Right renal pelvis (tissue), 4 donors: ENCODE measurements at regions not wholly inside any gene's neighbourhood (a gene's known extent, or its start where the extent isn't known, plus 50 kb on each side); places are given as distances from the start of the nearest gene placed in this dataset.

ENCODE experiments used
- DNase-seq, 4 donors: peaks; one replicate each; pipeline ENCODE4 v3.0.0-alpha.2; 2013; ENCODE audit warnings: low read depth in 4 of 4, low spot score in 3 of 4, missing footprints in 1 of 4

DNA sequence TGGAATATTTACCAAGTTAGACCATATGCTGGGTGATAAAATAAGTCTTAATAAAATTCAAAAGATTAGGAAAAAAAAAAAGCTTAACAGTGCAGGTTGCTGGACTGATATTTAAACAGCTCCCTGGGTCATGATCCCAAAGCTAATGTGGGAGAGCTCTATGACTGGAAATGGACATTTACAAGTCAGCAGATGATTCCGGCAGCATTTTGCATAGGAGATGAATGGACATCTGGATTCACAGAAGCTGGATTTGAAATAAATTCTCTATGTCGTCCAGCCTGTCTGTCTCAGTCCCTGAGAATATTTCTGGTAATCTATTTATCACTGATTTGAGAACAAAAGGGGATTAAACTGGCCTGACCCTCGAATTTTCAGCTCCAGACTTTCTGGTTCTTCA, 52.3 kb upstream of the KLHL25 start:
- DNase-seq = no peak

DNA sequence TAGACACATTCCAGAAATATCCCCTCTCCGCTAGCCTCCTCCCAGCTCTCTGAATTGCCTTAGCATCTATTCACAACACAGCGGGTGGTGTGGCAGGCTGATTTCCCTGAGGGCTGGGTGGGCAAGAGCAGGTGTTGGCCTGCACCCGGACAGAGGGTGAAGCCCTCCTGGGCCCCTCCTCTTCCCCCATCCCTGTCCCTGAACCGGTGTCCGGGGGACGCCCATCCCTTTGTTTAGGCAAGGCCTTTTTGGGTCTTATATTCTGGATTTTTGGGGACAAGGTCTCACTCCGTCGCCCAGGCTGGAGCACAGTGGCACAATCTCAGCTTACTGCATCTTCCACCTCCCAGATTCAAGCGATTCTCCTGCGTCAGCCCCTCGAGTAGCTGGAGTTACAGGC, 55.2 kb upstream of the KLHL25 start:
- DNase-seq = no peak

DNA sequence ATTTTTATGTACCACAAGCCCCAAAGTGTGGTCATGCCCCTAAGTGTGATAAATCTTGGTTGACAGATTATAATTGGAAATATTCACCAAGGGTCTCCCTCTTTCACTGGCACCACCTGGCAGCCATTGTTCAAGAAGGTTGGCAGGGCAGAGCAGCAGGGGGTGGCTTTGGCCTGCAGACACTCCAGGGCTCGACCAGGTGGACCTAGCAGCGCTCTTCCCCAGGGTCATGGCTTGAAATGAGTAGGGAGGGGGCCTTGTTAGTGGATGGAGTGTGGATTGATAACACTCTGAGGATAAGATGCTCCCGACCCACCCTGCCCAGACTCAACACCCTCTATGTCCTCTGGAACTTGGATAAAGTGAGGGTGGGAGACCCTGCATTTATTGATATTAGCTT, 58.2 kb upstream of the KLHL25 start:
- DNase-seq = no peak

DNA sequence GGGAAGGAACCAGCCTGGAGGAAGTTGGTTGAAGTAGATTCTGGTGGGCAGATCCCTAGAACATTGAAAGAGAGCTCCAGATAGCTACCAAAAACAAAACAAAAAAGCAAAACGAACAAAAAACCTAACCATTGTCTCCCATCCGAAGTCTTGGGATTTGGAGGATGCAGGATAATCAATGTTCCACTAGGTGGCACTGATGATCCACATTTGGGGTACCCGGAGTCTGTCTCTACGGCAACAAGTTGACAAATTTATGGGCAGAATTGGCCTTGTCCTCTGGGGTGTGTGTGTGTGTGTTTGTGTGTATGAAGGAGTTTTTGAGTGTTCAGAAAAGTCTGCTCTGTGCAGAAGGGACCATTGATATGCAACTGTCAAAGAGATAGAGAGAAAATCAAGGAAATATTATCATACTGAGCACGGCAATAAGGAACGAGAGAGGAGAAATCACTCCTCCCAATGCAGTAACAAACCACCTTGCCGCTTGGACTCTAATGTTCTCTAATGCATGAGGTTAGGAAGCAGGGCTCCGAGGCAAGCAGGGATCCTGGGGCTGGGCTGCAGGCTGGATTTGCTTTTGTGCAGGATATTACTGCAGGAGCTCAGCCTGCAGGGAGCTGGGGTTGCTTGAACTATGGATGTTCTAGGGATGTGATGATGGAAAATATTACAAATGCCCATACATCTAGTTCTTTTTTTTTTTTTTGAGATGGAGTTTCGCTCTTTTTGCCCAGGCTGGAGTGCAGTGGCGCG, 59.8 kb upstream of the KLHL25 start:
- peak in 3 of 4 donors; percentile 48 to 61 (median 54) for DNase-seq

DNA sequence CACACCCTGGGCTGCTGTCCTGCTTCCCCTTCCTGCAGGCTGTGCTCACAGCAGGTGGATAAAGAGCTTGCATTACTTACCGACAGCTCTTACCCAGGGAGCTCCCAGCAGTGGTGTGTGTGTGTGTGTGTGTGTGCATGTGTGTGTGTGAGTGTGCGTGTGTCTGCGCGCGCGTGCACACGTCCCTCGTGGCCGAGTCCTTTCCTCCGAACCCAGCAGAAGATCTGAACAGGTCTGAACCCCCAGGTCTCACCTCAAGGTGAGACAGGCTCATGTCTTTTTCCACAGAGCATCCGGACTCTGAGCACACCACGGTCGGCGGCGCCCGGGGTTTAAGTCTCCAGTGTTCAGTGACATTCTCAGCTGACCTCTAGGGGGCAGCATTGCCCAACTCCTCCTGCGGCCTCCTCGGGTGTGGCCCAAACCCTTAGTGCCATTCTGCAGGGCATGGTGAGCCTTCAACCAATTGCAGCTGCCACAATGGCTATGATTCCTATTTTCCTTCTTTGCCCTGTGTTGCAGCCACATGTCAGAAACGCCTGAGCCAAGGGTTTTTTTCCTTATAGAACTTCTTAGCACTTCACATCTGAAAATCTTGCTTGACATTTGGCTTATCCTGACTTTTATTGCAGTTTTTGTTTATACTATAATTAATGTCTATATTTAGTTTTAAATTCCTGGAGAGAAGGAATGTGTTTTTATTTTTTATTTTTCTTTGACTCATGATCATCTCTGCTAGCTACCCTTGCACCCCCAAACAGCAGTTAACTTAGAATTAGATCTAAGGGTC, 64.1 kb upstream of the KLHL25 start:
- DNase-seq = peak; percentile 32 to 50 (median 42)

DNA sequence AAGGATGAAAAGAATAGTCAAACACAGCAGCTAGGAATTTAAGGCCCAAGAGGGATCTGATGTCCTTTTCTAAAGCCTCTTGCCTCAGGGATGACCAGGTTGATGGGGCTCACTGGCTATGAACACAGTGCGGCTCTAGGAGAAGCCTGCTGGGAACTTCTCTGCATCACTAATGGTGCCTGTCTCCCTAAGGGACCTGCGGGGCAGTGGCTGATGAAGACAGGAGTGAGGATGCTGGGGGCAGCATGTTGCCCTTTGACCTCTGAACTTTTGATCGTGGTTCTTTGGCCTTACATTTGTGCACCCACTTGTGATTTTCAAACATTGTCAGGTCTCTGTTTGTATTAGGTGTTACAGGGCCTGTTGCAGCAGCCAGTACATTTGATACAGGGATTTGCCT, 64.9 kb upstream of the KLHL25 start:
- no peak for DNase-seq

DNA sequence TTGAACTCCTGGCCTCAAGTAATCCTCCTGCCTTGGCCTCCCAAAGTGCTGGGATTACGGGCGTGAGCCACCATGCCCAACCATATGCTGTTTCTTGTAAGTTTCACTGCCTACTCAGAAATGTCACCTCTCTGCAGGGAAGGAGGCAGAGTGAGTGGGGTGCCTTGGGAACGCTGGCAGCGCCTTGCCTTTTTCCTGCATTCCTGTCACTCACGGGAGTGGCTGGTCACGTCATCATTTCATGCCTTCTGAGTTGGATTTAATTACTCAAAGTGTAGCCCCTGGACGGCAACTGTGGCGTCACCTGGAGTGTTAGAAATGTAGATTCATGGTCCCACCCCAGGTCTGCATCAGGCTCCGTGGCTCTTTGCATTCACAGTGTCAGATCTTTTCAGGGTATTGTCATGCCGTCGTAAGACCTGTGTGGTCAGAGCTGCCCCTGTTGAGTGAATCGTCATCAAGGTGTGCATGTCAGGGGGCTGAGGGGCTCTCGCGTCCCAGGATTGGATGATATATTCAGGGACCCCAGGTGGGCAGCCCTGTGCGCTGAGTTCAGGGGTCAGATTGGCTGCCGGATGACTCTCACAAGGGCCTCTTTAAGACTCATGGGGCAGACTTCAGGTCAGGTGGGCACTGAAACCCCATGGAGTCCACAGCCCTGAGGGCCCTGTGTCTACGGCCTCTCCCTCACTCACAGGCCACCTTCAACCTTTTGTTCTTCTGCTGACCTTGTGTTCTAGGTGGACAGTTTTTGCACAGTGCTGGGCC, 65.9 kb upstream of the KLHL25 start:
- no peak for DNase-seq

DNA sequence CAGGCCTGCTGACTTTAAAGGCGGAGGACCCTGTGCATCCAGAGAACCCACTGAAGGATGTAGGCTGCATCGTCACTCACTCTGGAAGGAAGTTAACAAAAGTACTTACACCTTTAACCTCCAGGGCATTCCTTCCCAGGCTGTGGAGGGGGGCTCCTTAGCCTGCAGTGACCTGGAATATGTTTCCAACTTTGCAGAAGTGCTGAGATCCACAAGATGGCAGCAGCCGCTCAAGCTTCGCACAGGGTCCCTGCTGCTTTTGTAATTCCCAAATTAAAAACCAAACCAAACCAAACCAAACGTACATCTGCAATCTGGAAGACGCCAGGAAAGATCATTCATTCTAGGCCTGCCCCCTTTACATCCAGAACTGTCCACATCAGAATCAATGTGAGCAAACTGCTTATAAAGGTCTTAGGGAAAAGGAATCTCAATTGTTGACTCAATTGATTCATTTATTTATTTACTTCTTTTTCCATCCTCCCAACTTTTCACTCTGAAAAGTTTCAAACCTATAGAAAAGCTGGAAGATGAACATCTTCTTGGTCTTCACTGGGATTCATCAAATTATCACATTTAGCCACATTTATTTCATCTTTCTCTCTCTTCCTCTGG, 70.5 kb upstream of the KLHL25 start:
- peak; percentile 25 to 35 (median 26) for DNase-seq

DNA sequence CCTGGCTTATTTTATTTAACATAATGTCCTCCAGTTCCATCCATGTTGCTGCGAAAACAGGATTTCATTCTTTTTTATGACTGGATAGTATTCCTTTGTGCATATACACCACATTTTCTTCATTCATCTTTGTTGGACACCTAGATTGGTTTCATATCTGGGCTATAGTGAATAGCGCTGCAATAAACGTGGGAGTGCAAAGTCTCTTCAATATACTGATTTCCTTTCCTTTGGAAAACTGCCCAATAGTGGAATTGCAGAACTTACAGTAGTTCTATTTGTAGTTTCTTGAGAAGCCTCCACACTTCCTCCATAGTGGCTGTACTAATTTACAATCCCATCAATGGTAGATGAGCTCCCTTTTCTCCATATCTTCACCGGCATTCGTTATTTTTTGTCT, 72.5 kb upstream of the KLHL25 start:
- no peak for DNase-seq

DNA sequence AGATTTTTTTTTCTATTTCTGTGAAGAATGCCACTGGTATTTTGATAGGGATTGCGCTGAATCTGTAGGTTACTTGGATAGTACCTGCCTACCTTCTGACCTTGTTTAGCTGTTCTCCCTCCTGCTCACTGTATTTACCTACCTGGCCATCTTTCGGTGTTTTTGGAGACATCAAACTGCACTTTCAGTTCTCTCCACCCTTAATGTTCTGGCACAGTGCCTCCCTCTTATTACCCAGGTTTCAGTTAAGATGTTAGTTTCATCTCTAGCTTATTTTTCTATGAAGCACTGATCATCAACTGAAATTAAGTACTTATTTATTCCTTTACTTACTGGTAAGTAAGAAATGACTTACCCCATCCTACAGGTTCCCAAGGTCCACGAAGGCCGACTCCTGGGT, 74.4 kb upstream of the KLHL25 start:
- DNase-seq = no peak

DNA sequence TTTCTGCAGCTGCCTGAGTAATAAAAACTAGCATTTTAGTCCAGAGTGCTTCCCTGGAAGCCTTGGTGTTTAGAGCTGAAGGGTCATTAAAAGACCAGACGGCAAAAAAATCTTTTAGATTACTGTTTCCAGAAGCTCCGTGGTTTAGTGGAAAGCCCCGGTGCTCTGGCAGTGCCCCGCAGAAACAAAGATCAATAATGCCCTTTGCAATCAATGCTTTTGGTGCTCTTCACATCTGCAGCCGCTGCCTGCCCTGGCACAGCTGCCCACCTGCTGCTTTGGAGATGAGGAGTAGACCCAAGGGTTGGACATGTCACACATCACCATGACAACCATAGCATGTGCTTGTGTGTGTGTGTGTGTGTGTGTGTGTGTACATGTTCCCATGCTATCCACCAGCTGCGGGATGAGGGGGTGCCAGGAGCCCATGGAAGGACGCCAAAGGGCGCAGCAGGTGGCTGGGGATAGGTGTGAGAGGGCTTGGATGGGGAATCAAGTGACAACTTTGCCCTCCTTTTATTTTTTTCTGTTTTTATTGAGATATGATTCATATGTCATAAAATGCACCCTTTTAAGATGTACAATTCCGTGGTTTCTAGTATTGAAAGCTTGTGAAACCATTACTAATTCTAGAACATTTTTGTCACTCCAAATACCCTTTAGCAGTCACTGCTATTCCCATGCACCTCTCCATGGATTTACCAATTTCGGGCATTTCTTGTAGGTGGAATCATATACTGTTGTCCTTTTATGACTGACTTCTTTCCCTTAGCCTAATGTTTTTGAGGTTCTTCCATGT, 75.7 kb upstream of the KLHL25 start:
- no peak for DNase-seq

DNA sequence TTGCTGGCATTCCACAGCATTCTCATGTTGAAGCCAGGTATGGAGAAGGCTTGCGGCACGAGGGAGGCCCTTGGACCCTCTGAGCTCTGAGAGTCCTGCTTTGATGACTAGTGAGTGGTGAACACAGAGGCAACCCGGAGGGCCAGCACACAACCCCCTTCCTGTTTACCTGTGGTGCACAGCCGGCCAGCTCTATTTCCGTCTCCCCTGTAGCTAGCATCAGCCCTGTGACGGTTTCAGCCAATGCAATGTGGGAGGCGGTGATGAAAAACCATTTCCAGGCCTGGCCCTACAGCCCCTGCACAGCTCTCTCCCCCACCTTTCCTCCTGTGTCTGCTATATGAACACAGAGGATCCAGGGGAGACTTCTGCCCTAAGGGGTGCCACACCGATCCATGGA, 76.8 kb upstream of the KLHL25 start:
- no peak for DNase-seq

DNA sequence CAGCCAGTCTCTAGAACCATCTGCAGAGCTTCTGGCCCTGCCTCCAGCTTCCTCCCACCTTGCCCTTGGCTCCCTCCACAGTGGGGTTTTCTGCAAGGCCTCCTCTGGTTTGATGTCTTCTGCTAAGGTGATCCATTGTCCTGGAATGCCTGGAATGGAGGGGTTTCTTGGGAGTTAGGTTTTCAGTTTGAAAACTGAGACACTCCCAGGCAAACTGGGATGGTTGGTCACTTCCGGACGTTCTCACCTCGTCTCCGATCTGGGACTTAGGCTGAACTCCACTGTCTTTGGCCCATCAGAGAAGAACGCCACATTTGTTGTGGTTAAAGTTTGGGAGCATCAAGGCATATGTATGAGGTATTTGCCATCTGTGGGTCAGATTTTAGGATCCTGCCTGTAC, 77.4 kb upstream of the KLHL25 start:
- no peak for DNase-seq

DNA sequence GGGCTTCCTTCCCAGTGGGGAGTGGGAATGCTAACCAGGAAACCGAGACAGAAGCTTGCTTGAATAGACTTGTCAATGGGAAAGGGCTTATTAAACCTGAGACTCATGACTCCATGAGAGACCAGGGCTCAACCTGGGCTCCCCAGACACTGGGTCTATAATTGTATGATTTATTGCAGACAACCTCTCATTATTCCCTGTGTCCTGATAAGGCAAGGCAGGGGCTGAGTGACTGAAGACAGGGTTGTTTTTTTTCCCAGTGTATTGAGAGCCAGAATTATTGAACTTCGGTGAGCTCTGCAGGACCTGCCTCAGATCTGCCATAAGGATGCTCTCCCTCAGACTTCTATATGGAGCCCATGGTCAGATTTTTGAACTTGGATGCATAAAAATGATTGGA, 79.5 kb upstream of the KLHL25 start:
- DNase-seq = no peak

DNA sequence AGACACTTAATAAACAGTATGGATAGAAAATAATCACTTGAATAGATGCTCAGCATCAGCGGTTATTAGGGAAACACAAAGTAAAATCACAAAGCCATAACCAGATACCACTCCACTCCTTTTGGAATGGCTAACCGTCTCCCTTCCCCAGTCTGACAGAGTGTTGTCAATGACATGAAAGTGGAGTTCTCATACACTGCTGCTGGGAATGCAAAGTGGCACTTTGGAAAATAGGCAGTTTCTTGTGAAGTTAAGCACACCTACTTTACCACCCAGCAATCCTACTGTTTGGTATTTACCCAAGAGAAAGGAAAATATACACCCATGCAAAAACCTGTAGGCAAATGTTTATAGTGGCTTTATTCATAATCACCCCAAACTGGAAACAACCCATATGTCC, 81.0 kb upstream of the KLHL25 start:
- DNase-seq = no peak

DNA sequence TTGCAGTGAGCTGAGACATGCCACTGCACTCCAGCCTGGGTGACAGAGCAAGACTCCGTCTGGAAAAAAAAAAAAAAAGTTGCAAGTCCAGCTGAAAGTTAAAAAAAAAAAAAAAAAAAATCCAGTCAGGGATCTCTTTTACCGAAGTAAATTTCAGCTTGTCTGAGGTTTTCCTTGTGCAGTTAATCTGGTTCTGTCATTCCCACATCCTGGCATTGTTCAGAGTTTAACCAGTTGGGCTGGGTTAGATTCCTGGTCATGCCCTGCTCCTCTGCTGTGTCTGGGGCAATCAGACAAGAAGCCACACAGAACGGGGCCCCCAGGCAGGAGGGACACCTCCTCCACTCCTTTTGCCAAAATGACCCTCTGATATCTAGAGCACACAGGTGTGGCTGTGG, 84.1 kb upstream of the KLHL25 start:
- no peak for DNase-seq

DNA sequence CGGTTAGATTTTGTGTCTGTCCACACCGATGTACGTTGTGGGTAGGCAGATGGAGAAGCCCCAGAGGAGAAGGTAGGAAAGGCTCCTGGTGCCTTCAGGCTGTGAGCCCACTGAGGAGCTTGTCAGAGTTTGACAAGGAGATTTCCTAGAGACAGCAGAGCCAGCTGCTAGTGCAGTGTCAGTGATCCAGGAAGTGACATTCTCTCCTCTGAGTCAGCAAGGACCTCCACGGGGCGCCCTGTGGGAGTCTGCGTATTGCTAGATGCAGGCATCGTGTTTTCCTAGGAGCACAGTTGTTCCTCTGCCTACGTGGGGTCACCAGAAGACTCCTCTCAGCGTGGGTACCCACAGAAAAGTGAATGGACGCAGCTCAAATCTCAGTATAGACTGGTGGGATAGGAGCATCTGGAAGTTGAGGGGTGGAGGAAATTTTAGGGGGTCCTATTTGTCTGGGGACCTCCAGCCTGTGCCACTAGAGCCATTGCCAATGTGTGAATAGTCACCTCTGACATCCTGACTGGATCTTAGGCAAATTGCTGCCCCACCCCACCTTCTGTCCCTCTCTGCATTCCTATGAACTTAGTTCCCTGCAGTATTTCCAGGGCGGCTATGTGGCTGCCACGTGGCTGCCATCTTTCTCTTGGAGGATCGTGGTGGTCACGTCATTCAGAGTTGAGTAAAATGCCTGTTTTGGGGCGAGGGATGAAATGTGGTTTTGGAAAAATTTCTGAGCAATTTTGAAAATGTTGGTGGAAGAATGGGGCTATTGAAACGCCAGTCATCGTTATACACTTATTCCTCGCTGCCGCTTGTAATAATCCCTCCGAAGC, 84.8 kb upstream of the KLHL25 start:
- DNase-seq = no peak

DNA sequence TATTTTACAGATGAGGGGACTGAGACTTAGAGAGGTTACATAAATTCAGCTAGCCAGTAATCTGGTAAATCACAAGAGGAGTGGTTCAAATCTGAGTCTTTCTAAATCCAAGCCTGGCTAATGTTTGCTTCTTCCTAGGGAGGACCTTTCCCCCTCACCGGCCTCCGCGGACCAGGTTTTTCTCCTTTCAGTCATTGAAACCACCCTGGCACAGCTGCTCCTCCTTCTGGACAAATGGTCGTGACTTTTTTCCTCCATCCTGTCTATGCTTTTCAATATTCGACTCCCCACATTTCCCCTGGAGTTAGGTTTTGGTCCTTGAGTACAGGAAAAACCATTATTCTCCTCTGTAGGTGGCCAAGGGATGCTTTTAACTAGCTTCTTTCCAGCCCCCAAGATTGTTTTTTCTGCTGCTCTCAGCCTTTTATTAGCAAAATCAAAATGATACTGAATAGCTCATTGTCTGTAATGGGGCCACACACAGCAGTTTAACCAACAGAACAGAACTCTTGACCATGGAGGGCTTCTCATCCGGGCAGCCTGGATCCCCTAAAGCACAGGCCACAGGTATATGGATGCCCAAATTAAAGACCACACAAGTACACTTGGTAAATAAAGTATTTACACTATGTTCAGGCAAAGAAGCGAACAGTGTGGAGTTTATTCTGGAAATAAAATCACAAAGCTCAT, 85.9 kb upstream of the KLHL25 start:
- DNase-seq = no peak

DNA sequence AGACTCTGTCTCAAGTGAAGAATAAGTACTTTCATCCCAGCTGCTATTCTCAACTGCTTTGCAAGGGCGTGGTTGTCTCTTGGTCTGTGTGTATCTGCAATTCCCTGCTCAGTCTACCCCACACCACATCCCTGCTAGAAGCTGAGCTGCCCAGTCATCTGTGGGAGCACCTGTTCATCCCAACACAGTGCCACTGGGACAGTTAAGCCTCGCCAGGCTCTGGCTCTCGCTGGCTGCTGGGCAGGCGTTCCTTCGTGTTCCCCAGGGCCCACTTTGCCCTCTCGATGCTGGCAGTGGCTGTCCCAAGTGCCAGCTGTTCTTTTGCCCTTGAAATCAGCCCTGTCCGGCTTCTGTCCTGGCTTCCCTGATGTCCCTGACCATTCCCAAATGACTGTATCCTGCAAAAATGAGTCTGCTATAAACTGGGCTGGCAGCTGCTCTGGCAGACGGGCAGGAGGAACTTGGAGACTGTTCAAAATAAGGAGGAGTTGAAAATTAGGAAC, 91.6 kb upstream of the KLHL25 start:
- no peak for DNase-seq
